ENCODE measurements at regions not wholly inside any gene's neighbourhood (a gene's known extent, or its start where the extent isn't known, plus 50 kb on each side); places are given as distances from the start of the nearest gene placed in this dataset.

- intact Hi-C loops (cut with DNase I, micrococcal nuclease): no loop called here
- Histone ChIP-seq H3K4me3 (ENCODE audit: low read length) (no peak overlapping the region), H3K9me3 (ENCODE audit: control insufficient read depth in 1 of 2, insufficient read depth in 1 of 2, low read length in 2 of 2) (peaks cover 6 to 7% of the 10 kb centered on the region in 2 experiments), H3K4me1 (ENCODE audit: insufficient read depth, low read length) (no peaks in the 10 kb centered on the region), H3K27me3 (ENCODE audit: control insufficient read depth in 1 of 2, insufficient read depth in 2 of 2, low read length in 2 of 2) (no peaks in the 10 kb centered on the region), H3K36me3 (ENCODE audit: insufficient read depth, low read length) (no peaks in the 10 kb centered on the region), H3K27ac (ENCODE audit: low read depth in 1 of 2, low read length in 2 of 2) (no peak overlapping the region)
- Mint-ChIP-seq H3K4me3 (no peak overlapping the region), H3K9me3 (no peaks in the 10 kb centered on the region), H3K4me1 (ENCODE audit: low read depth) (no peaks in the 10 kb centered on the region), H3K27ac (no peak overlapping the region), H3K36me3 (ENCODE audit: low read depth) (no peaks in the 10 kb centered on the region), H3K27me3 (peaks cover 21% of the 10 kb centered on the region)
- POLR2A ChIA-PET: no interaction called here
- ATAC-seq (ENCODE audit: poor library complexity) (no peak), DNase-seq (no peak)
- TF ChIP-seq, protein P1, sequence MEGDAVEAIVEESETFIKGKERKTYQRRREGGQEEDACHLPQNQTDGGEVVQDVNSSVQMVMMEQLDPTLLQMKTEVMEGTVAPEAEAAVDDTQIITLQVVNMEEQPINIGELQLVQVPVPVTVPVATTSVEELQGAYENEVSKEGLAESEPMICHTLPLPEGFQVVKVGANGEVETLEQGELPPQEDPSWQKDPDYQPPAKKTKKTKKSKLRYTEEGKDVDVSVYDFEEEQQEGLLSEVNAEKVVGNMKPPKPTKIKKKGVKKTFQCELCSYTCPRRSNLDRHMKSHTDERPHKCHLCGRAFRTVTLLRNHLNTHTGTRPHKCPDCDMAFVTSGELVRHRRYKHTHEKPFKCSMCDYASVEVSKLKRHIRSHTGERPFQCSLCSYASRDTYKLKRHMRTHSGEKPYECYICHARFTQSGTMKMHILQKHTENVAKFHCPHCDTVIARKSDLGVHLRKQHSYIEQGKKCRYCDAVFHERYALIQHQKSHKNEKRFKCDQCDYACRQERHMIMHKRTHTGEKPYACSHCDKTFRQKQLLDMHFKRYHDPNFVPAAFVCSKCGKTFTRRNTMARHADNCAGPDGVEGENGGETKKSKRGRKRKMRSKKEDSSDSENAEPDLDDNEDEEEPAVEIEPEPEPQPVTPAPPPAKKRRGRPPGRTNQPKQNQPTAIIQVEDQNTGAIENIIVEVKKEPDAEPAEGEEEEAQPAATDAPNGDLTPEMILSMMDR (IDR thresholded peaks at IDR 0.05): no peak
- CTCF ChIA-PET: no interaction called here
These were observed 59.6 kb upstream of the CDH13 start for GRCh38 chr16:82567175-82567574.

GRCh38 chr16:82563401-82563800 lies 63.4 kb upstream of the CDH13 start:
- POLR2A ChIA-PET: no interaction called here
- H3K9me3 Mint-ChIP-seq: no peaks in the 10 kb centered on the region
- intact Hi-C loops (cut with DNase I, micrococcal nuclease): no loop called here

DNA sequence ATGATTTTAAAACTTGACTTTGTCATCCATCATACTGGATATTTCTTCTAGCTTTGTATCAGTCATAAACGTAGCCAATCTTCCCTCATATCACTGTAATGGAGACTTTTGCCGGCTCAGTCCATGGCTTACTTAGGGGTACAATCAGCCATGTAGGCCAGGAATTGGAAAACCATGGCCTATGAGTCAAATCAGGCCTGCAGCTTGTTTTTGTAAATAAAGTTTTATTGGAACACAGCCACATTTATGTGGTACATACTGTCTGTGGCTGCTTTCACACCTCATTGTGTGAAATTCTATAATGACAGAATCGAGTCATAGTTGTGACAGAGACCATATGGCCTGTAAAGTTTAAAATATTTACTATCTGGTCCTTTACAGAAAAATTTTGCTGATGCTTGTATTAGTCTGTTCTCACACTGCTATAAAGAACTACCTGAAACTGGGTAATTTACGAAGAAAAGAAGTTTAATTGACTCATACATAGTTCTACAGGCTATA lies 64.5 kb upstream of the CDH13 start:
- no peaks in the 10 kb centered on the region for H3K9me3 Mint-ChIP-seq
- Histone ChIP-seq H3K36me3 (ENCODE audit: insufficient read depth, low read length) (no peaks in the 10 kb centered on the region), H3K9me3 (ENCODE audit: control insufficient read depth in 1 of 2, insufficient read depth in 1 of 2, low read length in 2 of 2) (peaks cover 6 to 13% of the 10 kb centered on the region in 2 experiments), H3K4me1 (ENCODE audit: insufficient read depth, low read length) (no peaks in the 10 kb centered on the region), H3K4me3 (ENCODE audit: low read length) (no peak overlapping the region), H3K27ac (ENCODE audit: low read depth in 1 of 2, low read length in 2 of 2) (no peak overlapping the region), H3K27me3 (ENCODE audit: control insufficient read depth in 1 of 2, insufficient read depth in 2 of 2, low read length in 2 of 2) (no peaks in the 10 kb centered on the region)
- intact Hi-C loops (cut with DNase I, micrococcal nuclease): no loop called here
- ATAC-seq (ENCODE audit: poor library complexity) (no peak), DNase-seq (peak in 1 of 14 experiments; percentile 17)
- ChIA-PET CTCF (no interaction called here), POLR2A (no interaction called here)
- H3K4me1 Mint-ChIP-seq (ENCODE audit: low read depth): no peaks in the 10 kb centered on the region
- H3K36me3 Mint-ChIP-seq (ENCODE audit: low read depth): no peaks in the 10 kb centered on the region
- TF ChIP-seq, protein P1 (IDR thresholded peaks at IDR 0.05): no peak
- H3K27ac Mint-ChIP-seq: no peak overlapping the region
- no peak overlapping the region for H3K4me3 Mint-ChIP-seq
- H3K27me3 Mint-ChIP-seq: no peaks in the 10 kb centered on the region

More at GRCh38 chr16:82563401-82563800, 63.4 kb upstream of the CDH13 start:
- TF ChIP-seq, protein P1 (IDR thresholded peaks at IDR 0.05): no peak
- no peaks in the 10 kb centered on the region for H3K36me3 ChIP-seq (ENCODE audit: insufficient read depth, low read length)
- Mint-ChIP-seq H3K27me3 (peaks cover 4% of the 10 kb centered on the region), H3K36me3 (ENCODE audit: low read depth) (no peaks in the 10 kb centered on the region), H3K4me3 (no peak overlapping the region), H3K27ac (no peak overlapping the region), H3K4me1 (ENCODE audit: low read depth) (no peaks in the 10 kb centered on the region)
- H3K27ac ChIP-seq (ENCODE audit: low read depth in 1 of 2, low read length in 2 of 2): no peak overlapping the region
- no peak overlapping the region for H3K4me3 ChIP-seq (ENCODE audit: low read length)
- peaks cover 6 to 8% of the 10 kb centered on the region in 2 experiments for H3K9me3 ChIP-seq (ENCODE audit: control insufficient read depth in 1 of 2, insufficient read depth in 1 of 2, low read length in 2 of 2)
- CTCF ChIA-PET: no interaction called here
- no peak for DNase-seq
- ATAC-seq (ENCODE audit: poor library complexity): no peak
- H3K4me1 ChIP-seq (ENCODE audit: insufficient read depth, low read length): no peaks in the 10 kb centered on the region
- no peaks in the 10 kb centered on the region for H3K27me3 ChIP-seq (ENCODE audit: control insufficient read depth in 1 of 2, insufficient read depth in 2 of 2, low read length in 2 of 2)
